ENCODE measurements at regions not wholly inside any gene's neighbourhood (a gene's known extent, or its start where the extent isn't known, plus 50 kb on each side); places are given as distances from the start of the nearest gene placed in this dataset.

- no peak for DNase-seq (ENCODE audit: low read depth)
- TF ChIP-seq CTCF (IDR thresholded peaks at IDR 0.05; ENCODE audit: low read depth, low read length, missing control alignments): no peak
- H3K4me3 ChIP-seq (ENCODE audit: low read depth, low read length): no peak overlapping the region
Observed at GRCh38 chr3:124518350-124518749, 211.9 kb upstream of the UMPS start.

- H3K4me3 ChIP-seq (ENCODE audit: low read depth, low read length): no peak overlapping the region
- DNase-seq (ENCODE audit: low read depth): no peak
- TF ChIP-seq CTCF (IDR thresholded peaks at IDR 0.05; ENCODE audit: low read depth, low read length, missing control alignments): no peak
Observed at GRCh38 chr3:124519591-124520194, 210.6 kb upstream of the UMPS start.

GRCh38 chr3:124520970-124521369 lies 209.3 kb upstream of the UMPS start:
- no peak for TF ChIP-seq CTCF (IDR thresholded peaks at IDR 0.05; ENCODE audit: low read depth, low read length, missing control alignments)

GRCh38 chr3:124522082-124522625 lies 208.1 kb upstream of the UMPS start:
- DNase-seq (ENCODE audit: low read depth): no peak

More at GRCh38 chr3:124520970-124521369, 209.3 kb upstream of the UMPS start:
- no peak overlapping the region for H3K4me3 ChIP-seq (ENCODE audit: low read depth, low read length)
- DNase-seq (ENCODE audit: low read depth): no peak

GRCh38 chr3:124526601-124527000 lies 203.7 kb upstream of the UMPS start:
- peak; percentile 31 for TF ChIP-seq CTCF (IDR thresholded peaks at IDR 0.05; ENCODE audit: low read depth, low read length, missing control alignments)
- DNase-seq (ENCODE audit: low read depth): no peak
- H3K4me3 ChIP-seq (ENCODE audit: low read depth, low read length): no peak overlapping the region

More at GRCh38 chr3:124522082-124522625, 208.1 kb upstream of the UMPS start:
- H3K4me3 ChIP-seq (ENCODE audit: low read depth, low read length): no peak overlapping the region
- TF ChIP-seq CTCF (IDR thresholded peaks at IDR 0.05; ENCODE audit: low read depth, low read length, missing control alignments): no peak

GRCh38 chr3:124529826-124530571 lies 200.3 kb upstream of the UMPS start:
- DNase-seq (ENCODE audit: low read depth): no peak
- no peak for TF ChIP-seq CTCF (IDR thresholded peaks at IDR 0.05; ENCODE audit: low read depth, low read length, missing control alignments)
- no peak overlapping the region for H3K4me3 ChIP-seq (ENCODE audit: low read depth, low read length)

Data from GM12864 (cell line).